NT2/D1 (cell line): ENCODE measurements at regions not wholly inside any gene's neighbourhood (a gene's known extent, or its start where the extent isn't known, plus 50 kb on each side); places are given as distances from the start of the nearest gene placed in this dataset.
"Not testable (repeated sequence)": the region's sequence is repeated elsewhere in the genome, so short reads cannot be mapped to it uniquely, and the experiment has no call there.

ENCODE experiments used
- SUZ12 ChIP-seq: IDR thresholded peaks from 2 replicates; pipeline ENCODE4 v1.6.1; 2011; ENCODE audit not compliant: insufficient read length, insufficient read depth; ENCODE audit errors: extremely low read depth
- YY1 ChIP-seq: IDR thresholded peaks from 2 replicates; pipeline ENCODE4 v1.6.1; 2011; ENCODE audit not compliant: insufficient read length, insufficient read depth
- ZNF274 ChIP-seq: IDR thresholded peaks from 2 replicates; pipeline ENCODE4 v1.6.1; 2011; ENCODE audit warnings: mild to moderate bottlenecking, low read depth, low read length

- TF ChIP-seq ZNF274, YY1, SUZ12: not testable (repeated sequence)
Observed at GRCh38 chr9:67334727-67335572, 342.6 kb upstream of the SPATA31A3 start.
